T-helper 1 cell treated with Interleukin-12 subunit alpha and Interleukin-12 subunit beta and Interleukin-4 antibody, amounts not matched to agents 30 ng/mL and 1 ng/mL, for 36 hours (primary cell): ENCODE measurements at regions not wholly inside any gene's neighbourhood (a gene's known extent, or its start where the extent isn't known, plus 50 kb on each side); places are given as distances from the start of the nearest gene placed in this dataset.
"Not testable (repeated sequence)": the region's sequence is repeated elsewhere in the genome, so short reads cannot be mapped to it uniquely, and the experiment has no call there.

Experiments
- intact Hi-C: fragments of 100-400 bp; cut with micrococcal nuclease; formaldehyde crosslinking; loops from one replicate; pipeline ENCODE4 v1.15.1; 2024

DNA sequence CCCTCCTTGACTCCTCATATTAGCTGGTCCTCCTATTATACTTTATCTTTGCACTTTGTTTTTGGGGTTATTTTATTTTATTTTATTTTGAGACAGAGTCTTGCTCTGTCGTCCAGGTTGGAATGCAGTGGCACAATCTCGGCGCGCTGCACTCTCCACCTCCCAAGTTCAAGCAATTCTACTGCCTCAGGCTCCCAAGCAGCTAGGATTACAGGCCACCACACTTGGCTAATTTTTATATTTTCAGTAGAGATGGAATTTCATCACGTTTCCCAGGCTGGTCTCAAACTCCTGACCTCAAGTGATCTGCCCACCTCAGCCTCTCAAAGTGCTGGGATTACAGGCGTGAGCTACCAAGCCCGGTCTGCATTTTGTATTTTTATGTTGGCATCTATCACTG, 126.7 kb downstream of the FOXB1 start:
- intact Hi-C loops: no loop called here

DNA sequence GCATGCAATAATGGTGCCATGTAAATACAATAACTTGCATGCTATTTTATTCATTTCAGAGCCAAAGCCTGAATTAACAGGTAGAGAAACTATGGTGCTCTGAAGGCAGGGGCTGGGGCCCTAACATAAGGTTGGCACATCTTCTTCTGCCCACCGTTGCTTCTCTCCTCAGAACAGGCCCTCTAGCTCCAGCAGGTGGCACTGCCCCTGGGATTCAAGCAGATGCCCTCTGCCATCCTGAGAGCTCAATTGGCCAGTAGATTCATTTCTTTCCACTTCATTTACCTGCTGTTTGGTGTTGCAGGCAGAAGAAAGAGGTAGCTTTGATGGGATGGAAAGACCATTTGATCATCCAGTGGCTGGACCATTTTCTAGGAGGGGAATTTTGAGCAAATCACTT, 130.5 kb downstream of the FOXB1 start:
- intact Hi-C loops: no loop called here

DNA sequence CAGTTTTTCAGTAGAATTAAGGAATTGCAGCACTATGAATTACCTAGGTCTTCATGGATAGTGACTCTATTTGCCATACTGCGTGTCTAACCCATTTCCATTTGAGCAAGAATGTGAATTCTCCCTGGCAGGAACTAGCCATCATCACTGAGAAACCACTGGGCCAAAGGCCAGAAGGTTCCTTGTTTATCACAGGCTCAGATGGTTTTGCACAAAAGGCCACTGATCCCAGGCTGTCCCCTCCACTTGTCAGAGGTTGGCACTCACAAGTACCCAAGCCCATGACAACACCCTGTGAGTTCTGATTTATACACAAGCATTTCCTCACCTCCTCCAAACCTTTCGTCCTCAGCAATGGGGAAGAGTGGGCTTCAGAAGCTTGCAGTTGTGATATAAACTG, 131.8 kb downstream of the FOXB1 start:
- intact Hi-C loops: no loop called here

DNA sequence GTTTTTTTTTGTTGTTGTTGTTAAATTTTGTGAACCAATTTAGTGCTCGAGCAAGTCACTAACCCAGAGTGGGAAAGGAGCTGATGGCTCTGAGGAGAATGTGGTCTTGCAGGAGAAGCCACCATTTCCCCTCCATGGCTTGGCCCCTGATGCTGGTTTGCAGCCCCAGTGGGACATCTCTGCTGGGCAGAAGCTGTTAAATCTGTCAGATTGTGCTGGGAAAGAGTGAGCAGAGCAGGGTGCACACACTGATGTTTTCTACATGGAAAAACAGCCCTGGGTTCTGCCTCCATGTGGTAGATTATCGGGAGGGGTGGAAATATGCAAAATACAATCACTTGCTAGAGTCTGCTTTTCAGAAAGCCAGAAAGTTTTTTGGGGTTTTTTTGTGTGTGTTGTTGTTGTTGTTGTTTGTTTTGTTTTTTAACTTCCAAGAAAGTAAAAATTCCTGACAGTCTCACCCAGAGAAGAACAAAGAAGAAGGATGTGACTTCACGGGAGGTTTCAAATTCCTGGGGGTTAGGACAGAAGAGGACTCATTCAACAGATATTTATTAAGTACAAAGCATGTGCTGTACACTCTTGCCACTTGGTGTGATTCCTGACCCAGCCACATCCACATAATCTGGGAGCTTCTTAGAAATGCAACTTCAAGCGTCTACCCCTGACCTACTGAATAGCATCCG, 133.7 kb downstream of the FOXB1 start:
- intact Hi-C loops: no loop called here

DNA sequence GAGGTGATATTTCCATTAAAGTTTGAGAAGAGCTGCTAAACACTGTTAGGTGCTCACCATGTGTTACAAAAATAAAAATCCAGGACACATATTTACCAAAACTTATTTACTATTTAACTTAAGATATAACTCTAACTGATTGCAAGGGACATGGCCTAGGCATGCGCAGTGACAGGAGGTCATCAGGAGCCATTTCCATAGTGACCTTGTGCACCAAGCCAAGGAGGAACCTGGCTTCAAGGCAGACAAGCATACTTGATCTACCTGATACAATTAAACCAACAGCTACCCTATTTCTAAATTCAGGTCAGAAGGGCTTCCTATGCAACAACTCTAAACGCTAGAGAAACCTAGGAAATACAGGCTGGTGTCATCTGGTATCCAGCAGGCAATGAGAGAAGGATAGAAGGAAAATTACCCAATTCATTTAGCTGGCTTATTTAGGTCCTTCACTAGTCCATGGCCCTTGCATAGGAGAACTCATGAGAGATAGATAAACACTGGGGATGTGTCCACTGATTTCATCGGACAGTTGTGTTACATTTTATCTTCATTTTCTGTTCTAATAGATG, 134.4 kb downstream of the FOXB1 start:
- intact Hi-C loops: no loop called here

DNA sequence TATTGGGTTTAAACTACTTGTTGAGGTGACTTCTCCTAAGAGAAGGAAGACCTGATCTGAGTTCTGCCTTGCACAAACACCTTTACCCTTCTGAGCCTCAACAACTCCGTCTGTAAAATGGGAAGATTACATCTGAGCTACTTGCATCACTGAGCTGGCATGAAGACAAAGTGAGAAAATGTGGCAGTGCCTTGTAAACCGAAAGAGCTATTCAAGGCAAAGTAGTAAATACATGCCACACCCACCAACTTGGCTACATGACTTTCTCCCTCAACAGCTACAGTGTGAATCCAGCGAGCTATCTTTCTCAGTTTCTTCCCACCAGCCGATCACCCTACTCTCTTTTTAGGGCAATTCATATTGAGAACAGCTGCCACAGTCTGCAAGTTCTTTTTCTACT, 148.3 kb downstream of the FOXB1 start:
- intact Hi-C loops: no loop called here

DNA sequence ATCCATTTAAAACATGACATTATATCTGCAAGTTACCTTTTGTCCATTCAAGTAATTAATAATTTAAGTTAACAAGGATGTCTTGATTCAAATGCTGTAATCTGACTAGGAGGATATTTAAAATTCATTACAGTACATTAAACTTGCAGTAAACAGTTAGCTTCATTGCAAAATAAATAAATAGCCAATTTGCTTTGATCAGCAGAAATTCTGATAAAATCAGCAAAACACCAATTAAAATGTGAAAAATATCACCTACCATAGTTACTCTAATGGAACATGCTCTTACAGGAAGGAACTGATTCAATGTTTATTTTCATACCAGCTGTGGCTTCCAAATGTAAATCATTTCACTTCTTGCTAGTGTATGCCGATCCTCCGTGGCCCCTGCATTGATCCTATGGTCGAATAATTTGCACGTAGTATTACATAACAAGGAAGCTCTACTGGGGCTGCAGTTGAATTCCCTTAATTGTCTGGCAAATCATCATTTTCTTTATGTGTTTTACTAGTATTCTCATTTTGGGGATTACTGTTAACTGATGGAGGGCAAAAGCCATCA, 150.7 kb downstream of the FOXB1 start:
- intact Hi-C loops: no loop called here

DNA sequence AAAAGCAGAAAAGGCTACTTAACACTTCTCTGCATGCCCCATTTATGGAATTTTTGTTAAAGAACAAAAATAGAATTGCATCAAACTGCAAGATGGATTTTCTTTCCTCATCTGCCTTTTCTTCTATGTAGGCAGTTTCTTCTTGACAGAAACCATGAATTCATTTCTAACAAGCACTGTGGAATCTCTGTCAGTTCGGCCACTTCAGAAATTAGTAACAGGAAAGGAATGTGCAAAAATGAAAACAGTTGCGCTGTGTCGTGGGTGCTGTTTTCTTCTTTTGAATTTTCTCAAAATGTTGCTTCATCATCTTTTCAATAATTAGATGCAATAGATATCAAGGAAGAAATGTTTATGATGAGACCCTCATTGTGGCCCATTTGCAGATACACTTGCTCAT, 151.6 kb downstream of the FOXB1 start:
- intact Hi-C loops: no loop called here

DNA sequence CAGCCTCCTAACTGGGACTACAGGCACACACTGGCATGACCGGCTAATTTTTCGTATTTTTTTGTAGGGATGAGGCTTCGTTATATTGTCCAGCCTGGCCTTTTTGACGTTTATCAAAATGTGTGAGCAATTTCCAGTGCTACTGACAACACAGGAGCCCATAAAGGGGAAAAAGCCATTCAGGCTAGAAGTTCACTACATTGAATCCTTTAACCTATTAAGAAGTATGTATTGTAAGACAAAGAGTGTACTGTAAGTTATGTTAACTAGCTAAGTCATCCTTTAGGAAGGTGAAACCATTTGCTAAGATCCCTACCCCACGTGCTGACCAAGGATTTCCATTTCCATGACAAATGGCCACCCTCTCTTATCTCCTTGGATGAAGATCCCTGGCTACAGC, 156.8 kb downstream of the FOXB1 start:
- intact Hi-C loops: no loop called here

DNA sequence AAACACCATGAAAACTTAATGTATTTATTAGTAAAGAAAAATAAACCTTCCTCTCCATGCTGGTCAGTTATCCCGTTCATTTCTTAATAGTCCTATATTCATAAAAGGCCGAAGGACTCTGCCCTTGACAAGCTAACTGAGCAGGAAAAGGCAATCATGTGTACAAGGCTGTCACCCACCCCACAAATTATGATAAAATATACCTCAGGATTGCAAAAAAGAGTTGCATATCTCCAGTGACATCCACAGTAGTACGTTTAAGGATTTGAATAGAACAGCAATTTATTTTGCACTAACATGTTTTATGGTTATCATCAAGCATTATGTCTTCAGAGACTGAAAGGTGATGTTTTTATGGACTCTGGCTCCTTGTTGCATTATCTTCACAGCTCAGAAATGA, 157.6 kb downstream of the FOXB1 start:
- intact Hi-C loops: no loop called here

DNA sequence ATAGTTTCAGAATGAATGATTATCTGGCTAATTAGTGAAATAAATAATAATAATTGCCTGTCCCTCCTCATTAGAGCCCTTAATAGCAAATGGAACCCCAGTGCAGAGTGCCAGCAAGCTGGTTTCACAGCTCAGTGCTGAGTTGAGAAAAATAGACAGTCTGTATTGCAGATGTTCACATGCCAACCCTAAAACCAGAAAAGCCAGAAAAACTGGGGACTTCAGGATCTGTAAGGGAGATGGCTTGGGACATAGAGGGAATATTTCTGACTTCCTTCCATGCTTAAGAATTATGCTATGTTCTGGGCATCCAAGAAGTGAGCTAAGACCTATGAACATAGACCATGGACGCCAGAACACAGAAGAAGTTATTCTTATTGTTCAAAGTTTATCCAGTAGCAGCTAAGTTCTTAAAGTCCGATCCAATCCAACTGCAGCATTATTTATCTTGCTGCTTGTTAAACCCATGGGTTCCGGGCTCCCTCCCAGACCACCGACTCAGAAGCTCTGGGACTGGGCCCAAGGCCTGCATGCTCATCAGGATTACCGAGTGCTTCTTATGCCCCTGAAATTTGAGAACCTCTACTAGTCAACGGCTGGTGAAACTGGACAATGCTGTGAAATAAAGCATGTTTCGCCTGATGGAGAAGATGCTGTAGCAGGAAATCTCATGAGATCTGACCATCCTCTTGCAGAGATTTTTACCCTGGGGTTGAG, 158.3 kb downstream of the FOXB1 start:
- intact Hi-C loops: no loop called here

DNA sequence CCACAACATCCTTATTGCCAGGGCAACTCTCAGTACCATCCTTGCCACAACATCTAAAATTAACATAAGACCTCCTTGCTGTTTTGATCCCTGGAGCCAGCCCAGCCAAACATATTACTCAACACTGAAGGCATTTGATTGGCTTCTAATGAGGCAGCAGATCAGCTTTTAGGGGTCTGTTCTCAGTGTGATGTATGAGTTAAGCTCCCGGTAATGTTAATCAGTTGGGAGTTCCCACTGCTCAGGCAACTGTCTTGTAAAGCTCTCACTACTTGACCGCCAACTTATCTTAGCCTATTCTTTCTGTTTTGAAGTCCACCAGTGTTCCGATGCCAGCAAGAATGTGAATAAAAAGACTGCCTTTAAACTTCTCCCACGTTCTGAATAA, 158.9 kb downstream of the FOXB1 start:
- intact Hi-C loops: no loop called here

DNA sequence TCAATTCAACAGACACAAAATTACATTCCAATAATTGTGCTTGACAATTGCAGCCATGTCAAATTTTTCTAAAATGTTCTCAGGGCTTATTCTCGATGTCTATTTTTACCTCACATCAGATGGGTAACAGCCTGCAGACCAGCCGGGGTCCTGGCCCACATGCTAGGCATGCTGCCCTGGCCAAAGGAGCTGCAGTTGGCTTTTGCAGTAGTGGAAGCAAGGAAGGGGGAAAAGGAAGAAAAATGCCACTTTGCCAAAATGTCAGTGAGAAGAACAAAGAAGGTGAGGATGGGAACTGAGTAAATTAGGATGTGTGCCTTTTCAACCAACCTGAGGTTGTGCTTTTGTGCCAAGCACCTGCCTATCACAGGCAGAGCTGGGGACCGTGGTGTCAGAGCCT, 161.0 kb downstream of the FOXB1 start:
- intact Hi-C loops: no loop called here

DNA sequence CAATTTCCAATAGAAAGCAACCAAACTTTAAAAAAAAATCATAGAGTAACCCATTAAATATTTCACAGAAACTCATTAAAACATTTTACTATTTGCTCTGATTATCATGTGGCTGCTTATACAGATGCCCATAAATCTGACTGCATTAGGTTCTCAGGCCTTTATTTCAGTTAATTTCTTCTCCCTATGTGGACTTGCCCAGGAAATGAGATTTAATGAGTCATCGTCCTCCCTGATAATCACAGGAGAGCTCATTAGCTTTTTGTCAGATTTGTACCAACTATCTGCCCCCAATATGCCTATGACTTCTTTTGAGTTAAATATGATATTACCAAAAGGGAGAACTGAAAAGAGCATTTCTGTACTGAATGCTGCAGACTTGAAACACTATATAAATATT, 168.0 kb downstream of the FOXB1 start:
- intact Hi-C loops: no loop called here

DNA sequence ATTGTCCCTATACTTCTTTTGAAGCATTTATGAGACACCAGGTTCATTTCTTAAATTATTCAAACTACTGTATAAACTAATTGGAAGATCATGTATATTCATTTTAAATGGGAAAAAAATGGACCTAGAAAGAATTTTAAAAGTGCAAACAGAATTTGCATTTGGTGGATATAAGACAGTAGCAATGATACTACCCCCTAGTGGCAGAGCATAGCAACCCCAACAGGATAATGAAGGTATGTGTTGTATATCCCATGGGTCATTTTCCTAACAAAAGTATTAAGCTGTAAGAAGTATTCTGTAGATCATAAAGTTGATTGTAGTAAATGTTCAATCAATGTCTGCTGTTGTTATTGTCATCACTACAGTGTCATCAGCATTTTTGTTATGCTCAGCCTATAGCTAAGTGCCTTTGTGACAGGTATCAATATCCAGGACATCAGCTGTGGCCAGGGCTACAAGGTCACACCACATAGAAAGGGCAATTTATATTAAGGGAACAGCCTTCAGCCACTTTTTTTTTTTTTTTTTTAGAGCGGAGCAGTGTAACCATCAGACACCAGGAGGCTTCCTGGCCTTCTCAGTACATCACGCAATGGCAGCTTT, 175.8 kb downstream of the FOXB1 start:
- intact Hi-C loops: loop anchor here (1.0 to 2.0 kb wide), 7 partner anchors 147 to 489 kb away; no protein-coding TSS in a partner anchor

DNA sequence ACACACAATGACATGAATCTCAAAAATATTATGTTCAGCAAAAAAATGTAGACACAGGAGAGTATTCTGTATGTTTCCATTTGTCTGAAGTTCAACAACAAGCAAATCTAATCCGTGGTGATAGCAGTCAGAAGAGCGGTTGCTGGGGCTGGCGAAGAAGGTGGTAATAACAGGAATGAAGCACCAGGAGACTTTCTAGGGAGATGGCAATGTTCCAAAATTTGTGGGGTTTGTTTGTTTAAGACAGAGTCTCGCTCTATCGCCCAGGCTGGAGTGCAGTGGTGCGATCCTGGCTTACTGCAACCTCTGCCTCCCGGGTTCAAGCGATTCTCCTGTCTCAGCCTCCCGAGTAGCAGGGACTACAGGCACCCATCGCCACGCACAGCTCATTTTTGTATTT, 177.8 kb downstream of the FOXB1 start:
- intact Hi-C loops: not testable (repeated sequence)

DNA sequence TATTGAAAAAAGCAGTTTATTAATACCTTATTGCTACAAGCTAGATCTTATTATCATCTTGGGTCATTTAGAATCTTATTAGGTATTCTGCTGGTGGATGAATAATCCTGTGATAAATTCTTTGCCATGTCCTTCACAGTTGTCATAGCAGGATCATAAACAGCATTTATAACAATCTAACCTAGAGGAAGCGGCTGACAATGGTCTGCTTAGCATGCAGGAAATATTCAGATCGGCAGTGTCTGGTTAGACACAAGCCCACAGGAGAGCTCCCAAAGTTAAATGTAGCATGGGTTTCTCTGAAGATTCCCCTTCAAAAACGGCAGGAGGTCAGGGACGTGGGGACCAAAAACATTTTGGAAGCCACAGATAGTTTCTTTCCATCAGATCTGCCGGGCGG, 179.3 kb downstream of the FOXB1 start:
- intact Hi-C loops: no loop called here

DNA sequence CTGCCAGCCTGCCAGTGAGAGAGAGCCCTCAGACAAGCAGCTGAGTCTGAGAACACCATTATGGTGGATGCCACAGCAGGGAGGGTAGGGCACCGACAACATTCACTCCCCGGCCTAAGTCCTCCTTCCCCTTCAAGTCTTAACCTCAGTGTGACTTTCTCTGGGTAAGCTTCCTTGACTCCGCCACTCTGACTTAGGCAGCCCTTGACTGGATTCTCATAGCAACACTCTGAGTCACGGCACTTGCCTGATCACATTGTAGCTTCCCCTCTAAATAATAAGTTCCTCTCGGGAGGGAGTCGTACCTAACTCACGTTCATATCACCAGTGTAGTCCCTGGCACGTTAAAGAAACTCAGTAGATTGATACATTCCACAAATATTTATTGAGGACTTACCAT, 180.5 kb downstream of the FOXB1 start:
- intact Hi-C loops: no loop called here

DNA sequence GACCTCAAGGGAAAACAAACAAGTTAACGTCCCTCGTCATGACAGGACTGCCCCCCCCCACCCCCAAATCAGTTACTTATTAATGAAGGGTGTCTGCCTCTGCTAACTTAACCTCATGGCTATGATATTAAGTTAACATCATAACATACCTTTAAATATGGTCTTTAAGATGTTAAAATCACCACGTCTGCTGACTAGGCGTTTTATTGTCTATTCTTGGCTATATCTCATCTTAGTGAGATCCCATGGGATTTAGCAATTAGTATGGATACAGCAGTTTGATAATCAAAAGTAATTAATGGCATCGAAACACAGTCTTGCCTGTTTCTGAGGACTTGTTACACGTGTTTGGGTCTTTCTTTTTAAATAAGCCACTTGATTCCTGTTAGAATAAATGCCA, 186.9 kb downstream of the FOXB1 start:
- intact Hi-C loops: no loop called here

DNA sequence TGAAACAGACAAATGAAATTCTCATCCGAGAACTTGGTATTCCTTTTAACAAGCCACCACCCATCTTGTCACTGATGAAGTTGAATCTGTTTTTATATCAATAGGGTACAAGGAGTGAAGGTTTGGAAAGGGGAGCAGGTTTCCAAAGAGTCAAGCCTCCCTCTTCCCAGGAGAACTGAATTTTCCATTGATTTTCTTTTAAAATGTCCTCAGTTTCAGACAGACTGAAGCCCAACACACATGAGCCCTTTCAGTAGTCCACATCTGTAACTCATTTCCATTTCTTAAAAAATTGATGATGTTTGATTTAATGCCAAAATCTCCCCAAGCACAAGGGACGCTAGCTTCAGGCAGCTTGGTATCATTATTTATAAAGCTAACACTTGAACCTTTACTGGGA, 187.7 kb downstream of the FOXB1 start:
- intact Hi-C loops: no loop called here

DNA sequence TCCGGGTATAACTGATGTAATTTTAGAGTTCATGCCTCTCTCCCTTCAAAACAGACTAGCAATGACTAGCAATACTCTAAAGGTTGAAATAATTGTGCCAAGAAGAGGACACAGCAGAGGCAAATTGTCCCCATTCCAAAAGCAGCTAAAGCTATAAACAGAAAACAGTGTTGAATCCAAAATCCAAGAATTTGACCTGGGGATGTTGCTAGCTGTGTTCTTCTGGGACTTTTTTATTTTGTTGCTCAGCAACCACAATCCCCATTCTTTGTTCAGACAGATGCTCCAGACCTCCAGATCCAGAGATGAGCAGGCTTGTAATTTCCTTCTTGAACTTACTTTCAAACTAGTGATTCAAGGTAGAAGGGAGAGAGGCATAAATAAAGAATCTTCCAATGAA, 191.5 kb downstream of the FOXB1 start:
- intact Hi-C loops: loop anchor here (2.0 kb wide), 1 partner anchor 31 kb away; no protein-coding TSS in a partner anchor
